Activated T-cell treated with anti-CD3 and anti-CD28 coated beads, Interleukin-2, amount 50 U/mL, for 1 hour (primary cell): ENCODE measurements at regions not wholly inside any gene's neighbourhood (a gene's known extent, or its start where the extent isn't known, plus 50 kb on each side); places are given as distances from the start of the nearest gene placed in this dataset.
"Not testable (repeated sequence)": the region's sequence is repeated elsewhere in the genome, so short reads cannot be mapped to it uniquely, and the experiment has no call there.

ENCODE experiments used
- DNase-seq: peaks from one replicate; pipeline ENCODE4 v3.0.0-alpha.2; 2020

GRCh38 chr14:39499514-39499913, 67.3 kb upstream of the FBXO33 start:
- no peak for DNase-seq

DNA sequence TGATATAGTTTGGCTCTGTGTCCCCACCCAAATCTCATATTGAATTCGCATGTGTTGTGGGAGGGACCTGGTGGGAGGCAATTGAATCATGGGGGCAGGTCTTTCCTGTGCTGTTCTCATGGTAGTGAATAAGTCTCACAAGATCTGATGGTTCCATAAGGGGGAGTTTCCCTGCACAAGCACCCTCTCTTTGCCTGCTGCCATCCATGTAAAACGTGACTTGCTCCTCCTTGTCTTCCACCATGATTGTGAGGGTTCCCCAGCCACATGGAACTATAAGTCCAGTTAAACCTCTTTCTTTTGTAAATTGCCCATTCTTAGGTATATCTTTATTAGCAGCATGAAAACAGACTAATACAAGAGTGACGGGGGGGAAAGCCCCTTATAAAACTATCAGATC, 65.4 kb upstream of the FBXO33 start:
- not testable (repeated sequence) for DNase-seq

DNA sequence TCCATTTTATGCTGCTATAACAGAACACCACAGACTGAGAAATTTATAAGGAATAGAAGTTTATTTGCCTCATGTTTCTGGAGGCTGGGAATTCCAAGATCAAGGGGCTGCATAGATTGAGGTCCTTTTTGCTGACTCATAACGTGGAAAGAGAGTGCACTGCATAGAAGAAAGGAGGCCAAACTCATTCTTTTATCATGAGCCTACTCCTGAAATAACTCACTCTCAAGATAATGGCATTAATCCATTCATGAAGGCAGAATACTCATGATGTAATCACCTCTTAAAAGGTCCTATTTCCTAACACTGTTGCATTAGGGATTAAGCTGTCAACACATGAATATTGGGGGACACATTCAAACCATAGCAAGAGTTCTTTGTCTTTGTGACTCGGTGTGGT, 60.0 kb upstream of the FBXO33 start:
- no peak for DNase-seq

- DNase-seq: no peak
Observed at GRCh38 chr14:39491134-39491571, 58.9 kb upstream of the FBXO33 start.

DNA sequence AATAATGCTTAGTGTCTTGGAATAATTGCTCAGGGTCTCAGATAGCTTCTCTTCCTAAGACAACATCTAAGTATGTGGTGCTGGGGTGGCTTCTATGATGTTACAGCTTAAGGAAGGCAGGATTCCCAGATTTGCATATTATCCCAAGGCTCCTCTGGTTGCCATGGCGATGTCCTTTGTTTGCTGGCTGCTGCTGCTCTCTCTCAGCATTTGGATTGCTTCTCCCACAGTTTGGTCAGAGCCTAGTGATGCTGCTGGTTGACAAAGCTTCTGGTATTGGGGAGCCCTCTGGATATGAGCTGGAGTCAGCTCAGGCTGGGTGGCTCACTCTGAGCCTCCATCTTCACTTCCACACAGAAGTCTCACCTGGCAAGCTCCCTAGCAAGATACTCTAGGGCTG, 56.4 kb upstream of the FBXO33 start:
- DNase-seq: no peak

- DNase-seq: no peak
Observed at GRCh38 chr14:39483682-39484081, 51.4 kb upstream of the FBXO33 start.
